A549 (cell line): ENCODE measurements at regions not wholly inside any gene's neighbourhood (a gene's known extent, or its start where the extent isn't known, plus 50 kb on each side); places are given as distances from the start of the nearest gene placed in this dataset.

ENCODE experiments used
- ATAC-seq, 2 experiments: fragments of 200-7000 bp in 1 of 2; fragments of >200 bp in 1 of 2; cut with Nextera tagmentation in 1 of 2; cut with Tn5 transposase in 1 of 2; 3 replicates each; pipeline versions ENCODE4 v1.8.0 to v1.9.1; 2018 to 2020; ENCODE audit warnings: mild to moderate bottlenecking in 1 of 2, moderate library complexity in 1 of 2
- CTCF ChIA-PET: fragments of 300-600 bp; sonication (Branson Sonifier 250); formaldehyde crosslinking; extraction: SDS; loops from one replicate; lab custom pipeline; 2021; ENCODE audit warnings: antibody characterized with exemption, inconsistent platforms; lab: Yijun Ruan, JAX
- POLR2A ChIA-PET: fragments of 350-600 bp; formaldehyde crosslinking; extraction: SDS; loops from one replicate; lab custom pipeline; 2021; ENCODE audit warnings: antibody characterized with exemption, inconsistent platforms; lab: Yijun Ruan, JAX
- DNase-seq, 2 experiments: peaks; one replicate each; pipeline versions ENCODE4 v3.0.0 to v3.0.0-alpha.2; 2011 to 2016; ENCODE audit warnings: low read depth in 1 of 2, low spot score in 1 of 2
- FAIRE-seq: peaks from 2 replicates; lab custom pipeline; 2011; peaks lifted over from hg19 to GRCh38; lab: Jason Lieb, UNC
- H3K27ac ChIP-seq, 2 experiments: fragments of >200 bp; sonication (Bioruptor Twin); formaldehyde crosslinking; 3 replicates each; pipeline ENCODE4 v1.5.1; 2016 to 2017
- H3K4me1 ChIP-seq: fragments of >200 bp; sonication (Bioruptor Twin); formaldehyde crosslinking; 3 replicates; pipeline ENCODE4 v1.6.1; 2016
- H3K4me2 ChIP-seq: fragments of >200 bp; sonication (Bioruptor Twin); formaldehyde crosslinking; 3 replicates; pipeline ENCODE4 v1.6.1; 2016
- H3K4me3 ChIP-seq: fragments of >200 bp; sonication (Bioruptor Twin); formaldehyde crosslinking; 3 replicates; pipeline ENCODE4 v1.5.1; 2016
- H3K9me3 ChIP-seq: fragments of >200 bp; sonication (Bioruptor Twin); formaldehyde crosslinking; 3 replicates; pipeline ENCODE4 v1.6.1; 2016
- ATOH8 ChIP-seq: fragments of 250-450 bp; sonication (Bioruptor Pico); IDR thresholded peaks from 2 replicates; pipeline ENCODE4 v1.5.0; 2020; ENCODE audit warnings: low read depth, mild to moderate bottlenecking, moderate library complexity
- BCL3 ChIP-seq: fragments of >200 bp; sonication (Bioruptor Twin); formaldehyde crosslinking; IDR thresholded peaks from 3 replicates; pipeline ENCODE4 v1.6.1; 2016
- BHLHE40 ChIP-seq: IDR thresholded peaks from 2 replicates; pipeline ENCODE4 v1.6.1; 2012; ENCODE audit warnings: low read depth, low read length, inconsistent platforms
- CHD4 ChIP-seq: fragments of 200-600 bp; sonication (generic); IDR thresholded peaks from 2 replicates; pipeline ENCODE4 v1.6.1; 2016; ENCODE audit warnings: antibody characterized with exemption, mild to moderate bottlenecking, borderline replicate concordance
- EHF ChIP-seq: fragments of 250-450 bp; sonication (Bioruptor Pico); IDR thresholded peaks from 2 replicates; pipeline ENCODE4 v1.5.0; 2020; ENCODE audit warnings: mild to moderate bottlenecking
- EP300 ChIP-seq, 2 experiments: fragments of >200 bp; sonication (Bioruptor Twin); formaldehyde crosslinking; IDR thresholded peaks; 2 replicates in 1 of 2; 3 replicates in 1 of 2; pipeline ENCODE4 v1.6.1; 2016 to 2017
- ESRRA ChIP-seq: fragments of 150-350 bp; IDR thresholded peaks from 2 replicates; pipeline ENCODE4 v1.6.1; 2014; ENCODE audit warnings: mild to moderate bottlenecking, low read length, borderline replicate concordance
- HMGXB4 ChIP-seq: fragments of 250-450 bp; sonication (Bioruptor Pico); IDR thresholded peaks from 2 replicates; pipeline ENCODE4 v1.5.0; 2021; ENCODE audit warnings: mild to moderate bottlenecking, moderate library complexity, borderline replicate concordance
- MAFK ChIP-seq: fragments of 450-650 bp; IDR thresholded peaks from 2 replicates; pipeline ENCODE4 v1.6.1; 2014; ENCODE audit not compliant: partially characterized antibody
- MAZ ChIP-seq: fragments of 150-350 bp; IDR thresholded peaks from 2 replicates; pipeline ENCODE4 v1.6.1; 2014; ENCODE audit warnings: antibody characterized with exemption, low read depth, low read length, borderline replicate concordance
- NFE2L2 ChIP-seq: fragments of 150-350 bp; conservative IDR thresholded peaks from 2 replicates; pipeline ENCODE4 v1.6.1; 2014; ENCODE audit warnings: low read length
- PHF8 ChIP-seq: fragments of 200-600 bp; sonication (generic); IDR thresholded peaks from 2 replicates; pipeline ENCODE4 v1.6.1; 2016; ENCODE audit warnings: low read depth, mild to moderate bottlenecking, antibody characterized with exemption, moderate library complexity, borderline replicate concordance
- POLR2A ChIP-seq: IDR thresholded peaks from 2 replicates; pipeline ENCODE4 v1.6.1; 2012; ENCODE audit warnings: mild to moderate bottlenecking, low read length
- RAD21 ChIP-seq, 2 experiments: fragments of >200 bp in 1 of 2; sonication (Bioruptor Twin) in 1 of 2; formaldehyde crosslinking in 1 of 2; IDR thresholded peaks in 1 of 2; conservative IDR thresholded peaks in 1 of 2; 2 replicates in 1 of 2; 3 replicates in 1 of 2; pipeline ENCODE4 v1.6.1; 2012 to 2018; ENCODE audit warnings: inconsistent platforms in 1 of 2
- RARB ChIP-seq: fragments of 250-450 bp; sonication (Bioruptor Pico); IDR thresholded peaks from 2 replicates; pipeline ENCODE4 v1.8.0; 2021; ENCODE audit warnings: mild to moderate bottlenecking, moderate library complexity
- REST ChIP-seq: fragments of 200-600 bp; sonication (generic); IDR thresholded peaks from 2 replicates; pipeline ENCODE4 v1.6.1; 2016; ENCODE audit warnings: antibody characterized with exemption, mild to moderate bottlenecking, moderate library complexity
- RFX5 ChIP-seq: fragments of 450-650 bp; IDR thresholded peaks from 2 replicates; pipeline ENCODE4 v1.7.1; 2014; ENCODE audit warnings: antibody characterized with exemption, mild to moderate bottlenecking, moderate library complexity
- RNF2 ChIP-seq: fragments of 200-600 bp; sonication (generic); IDR thresholded peaks from 2 replicates; pipeline ENCODE4 v1.6.1; 2016; ENCODE audit warnings: low read depth, mild to moderate bottlenecking, antibody characterized with exemption, moderate library complexity, borderline replicate concordance
- SMC3 ChIP-seq: fragments of >200 bp; sonication (Bioruptor Twin); formaldehyde crosslinking; IDR thresholded peaks from 3 replicates; pipeline ENCODE4 v1.6.1; 2018; ENCODE audit warnings: inconsistent platforms
- SREBF2 ChIP-seq: fragments of 450-650 bp; IDR thresholded peaks from 2 replicates; pipeline ENCODE4 v1.6.1; 2014; ENCODE audit warnings: mild to moderate bottlenecking, moderate library complexity
- TFCP2L1 ChIP-seq: fragments of 250-450 bp; sonication (Bioruptor Pico); IDR thresholded peaks from 2 replicates; pipeline ENCODE4 v1.5.0; 2021; ENCODE audit warnings: mild to moderate bottlenecking
- ZC3H11A ChIP-seq: fragments of 450-650 bp; IDR thresholded peaks from 2 replicates; pipeline ENCODE4 v1.6.1; 2014; ENCODE audit warnings: antibody characterized with exemption, mild to moderate bottlenecking
- ZFP36 ChIP-seq: fragments of 450-650 bp; IDR thresholded peaks from 2 replicates; pipeline ENCODE4 v1.6.1; 2014; ENCODE audit warnings: borderline replicate concordance; ENCODE audit not compliant: partially characterized antibody
- ZNF302 ChIP-seq: fragments of 250-450 bp; sonication (Bioruptor Pico); IDR thresholded peaks from 2 replicates; pipeline ENCODE4 v1.9.0; 2021; ENCODE audit warnings: inconsistent platforms, mild to moderate bottlenecking, moderate library complexity
- WGBS: methylation state at CpG from one replicate; pipeline ENCODE4 v1.1.6; 2017; ENCODE audit errors: missing lambda C conversion rate; 5-methylcytosine and 5-hydroxymethylcytosine counted together

- TF ChIP-seq HMGXB4 (CRISPR knock-in tag): no peak
- TF ChIP-seq SMC3: peak; percentile 57; the same call in 2 of the 3 replicates
- no peak for TF ChIP-seq REST
- TF ChIP-seq TFCP2L1: no peak
- no peak for TF ChIP-seq ATOH8 (CRISPR knock-in tag)
- TF ChIP-seq MAFK: no peak
- no peak for TF ChIP-seq CHD4
- TF ChIP-seq ZC3H11A: no peak
- no peak for TF ChIP-seq ZFP36
- TF ChIP-seq BHLHE40: no peak
- no peak for TF ChIP-seq PHF8
- no peak for TF ChIP-seq NFE2L2
- no peak for TF ChIP-seq RARB (CRISPR knock-in tag)
- no peak for TF ChIP-seq RFX5
- no peak for TF ChIP-seq SREBF2
- no peak for TF ChIP-seq POLR2A
- peak; percentile 79; the same call in 2 of the 3 replicates for TF ChIP-seq BCL3
- no peak for TF ChIP-seq EHF (CRISPR knock-in tag)
- TF ChIP-seq ZNF302 (CRISPR knock-in tag): no peak
- peak; percentile 23 to 50; a peak in 3 of 5 replicates for TF ChIP-seq RAD21 (conservative IDR thresholded peaks at IDR 0.05 in 1 of 2, IDR thresholded peaks at IDR 0.05 in 1 of 2)
- no peak for TF ChIP-seq RNF2
Measured at GRCh38 chr12:91926848-91927247, 218.8 kb downstream of the BTG1 start (continued).

- POLR2A ChIA-PET: no interaction called here
- ATAC-seq (no peak), DNase-seq (no peak), FAIRE-seq (no peak)
- CTCF ChIA-PET: interaction anchor here (0.7 kb wide), 1 partner anchor 51 kb away, joined by 4 read pairs; no protein-coding TSS in a partner anchor
- Histone ChIP-seq H3K4me3 (no peak overlapping the region), H3K4me2 (no peak overlapping the region), H3K4me1 (peaks cover 19% of the 10 kb centered on the region), H3K27ac (no peak overlapping the region)
- WGBS: 85% methylated on average over 3 of the region's 3 CpGs
- TF ChIP-seq MAZ (no peak), EP300 (IDR thresholded peaks at IDR 0.05) (no peak), ESRRA (no peak), NFE2L2 (no peak)
- TF ChIP-seq, all 56 proteins: peak for 0
- 0 out of 3 replicates have a peak, but pooled peaks cover 6% of the 10 kb centered on the region for H3K9me3 ChIP-seq
Measured at GRCh38 chr12:91924827-91925226, 220.8 kb downstream of the BTG1 start.
